ENCODE measurements at regions not wholly inside any gene's neighbourhood (a gene's known extent, or its start where the extent isn't known, plus 50 kb on each side); places are given as distances from the start of the nearest gene placed in this dataset.
"Not testable (repeated sequence)": the region's sequence is repeated elsewhere in the genome, so short reads cannot be mapped to it uniquely, and the experiment has no call there.

DNA sequence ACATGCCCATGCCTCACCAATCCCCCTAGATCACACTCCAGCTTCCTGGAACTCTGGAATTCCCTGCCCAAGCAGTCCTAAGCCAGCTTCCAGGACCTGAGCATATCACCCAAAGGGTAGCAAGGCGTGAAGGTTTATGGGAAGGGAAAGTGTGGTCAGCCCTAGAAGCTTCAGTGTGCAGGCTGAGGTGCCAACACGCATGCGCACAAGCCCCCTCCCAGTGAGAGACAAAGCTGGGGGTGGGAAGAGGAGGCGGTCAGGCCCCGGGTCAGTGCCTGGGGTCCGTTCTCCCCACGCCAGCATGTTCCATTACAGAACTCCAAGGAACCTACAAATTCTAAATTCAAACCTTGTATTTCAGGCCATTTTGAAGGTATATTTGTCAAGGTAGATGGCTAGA, 103.6 kb upstream of the C7orf33 start:
- H3K9me3 Mint-ChIP-seq (ENCODE audit: low read depth), result no peaks in the 10 kb centered on the region
- peaks cover 13% of the 10 kb centered on the region for H3K27me3 Mint-ChIP-seq
- CTCF ChIA-PET, result interaction anchor here (0.6 to 1.2 kb wide), 2 partner anchors 24 to 224 kb away, joined by 3 to 4 read pairs; no protein-coding TSS in a partner anchor
- intact Hi-C loops (cut with DNase I, micrococcal nuclease), result loop anchor here in 1 of 2 experiments (10.0 kb wide), 1 partner anchor 222 kb away; no protein-coding TSS in a partner anchor
- no peaks in the 10 kb centered on the region for H3K4me1 Mint-ChIP-seq
- H3K4me3 Mint-ChIP-seq, result no peak overlapping the region
- POLR2A ChIA-PET, result no interaction called here
- H3K36me3 Mint-ChIP-seq (ENCODE audit: low read depth), result no peaks in the 10 kb centered on the region
- ATAC-seq (no peak), DNase-seq (no peak)
- H3K27ac Mint-ChIP-seq, result no peak overlapping the region

DNA sequence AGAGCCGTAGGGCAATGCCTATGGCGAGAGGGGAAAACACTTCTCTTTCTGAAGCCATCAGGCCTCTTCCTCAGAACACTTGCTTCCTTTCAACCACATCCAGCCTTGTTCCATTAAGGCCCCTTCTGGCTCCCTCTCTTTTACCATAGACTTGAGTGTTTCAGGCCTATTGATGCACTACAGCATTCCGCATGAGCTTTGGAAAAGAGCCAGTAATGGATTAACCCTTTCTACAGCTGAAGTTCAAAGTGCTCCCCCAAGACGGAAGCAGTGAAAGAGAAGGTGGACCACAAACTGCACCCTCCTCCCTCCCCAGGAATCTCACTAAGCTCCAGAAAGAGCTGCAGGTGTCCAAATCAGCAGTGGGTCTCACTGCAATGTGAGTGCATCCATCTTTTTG, 102.7 kb upstream of the C7orf33 start:
- Mint-ChIP-seq H3K4me3 (no peak overlapping the region), H3K27me3 (peaks cover 18% of the 10 kb centered on the region), H3K4me1 (no peaks in the 10 kb centered on the region), H3K27ac (no peak overlapping the region), H3K9me3 (ENCODE audit: low read depth) (no peaks in the 10 kb centered on the region), H3K36me3 (ENCODE audit: low read depth) (no peaks in the 10 kb centered on the region)
- intact Hi-C loops (cut with DNase I, micrococcal nuclease), result loop anchor here in 1 of 2 experiments (10.0 kb wide), 1 partner anchor 223 kb away; no protein-coding TSS in a partner anchor
- CTCF ChIA-PET, result no interaction called here
- ATAC-seq (no peak), DNase-seq (no peak)
- POLR2A ChIA-PET, result no interaction called here

DNA sequence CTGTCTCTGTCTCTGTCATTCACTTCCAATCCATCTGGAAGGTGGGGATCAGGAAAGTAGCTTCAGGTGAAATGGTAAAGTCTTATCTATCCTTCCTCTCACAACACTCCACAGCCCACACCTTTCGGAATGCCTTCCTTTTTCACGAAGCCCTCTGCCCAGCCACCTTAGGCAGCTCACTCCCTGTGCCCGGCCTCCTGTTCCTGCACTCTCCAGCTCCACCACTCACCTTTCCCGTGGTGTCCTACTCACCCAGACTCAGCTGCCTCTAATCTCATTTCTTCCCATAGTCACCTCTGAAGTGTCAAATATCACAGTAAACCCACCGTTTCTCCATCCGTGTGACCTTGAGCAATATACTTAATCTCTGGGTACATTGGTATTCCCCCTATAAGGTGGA, 100.9 kb upstream of the C7orf33 start:
- H3K27ac Mint-ChIP-seq, result no peak overlapping the region
- ChIA-PET POLR2A (no interaction called here), CTCF (no interaction called here)
- ATAC-seq (no peak), DNase-seq (no peak)
- H3K4me1 Mint-ChIP-seq, result no peaks in the 10 kb centered on the region
- H3K9me3 Mint-ChIP-seq (ENCODE audit: low read depth), result peaks cover 4% of the 10 kb centered on the region
- H3K27me3 Mint-ChIP-seq, result peaks cover 23% of the 10 kb centered on the region
- H3K4me3 Mint-ChIP-seq, result no peak overlapping the region
- intact Hi-C loops (cut with DNase I, micrococcal nuclease), result loop anchor here in 1 of 2 experiments (10.0 kb wide), 1 partner anchor 225 kb away; no protein-coding TSS in a partner anchor
- H3K36me3 Mint-ChIP-seq (ENCODE audit: low read depth), result no peaks in the 10 kb centered on the region

DNA sequence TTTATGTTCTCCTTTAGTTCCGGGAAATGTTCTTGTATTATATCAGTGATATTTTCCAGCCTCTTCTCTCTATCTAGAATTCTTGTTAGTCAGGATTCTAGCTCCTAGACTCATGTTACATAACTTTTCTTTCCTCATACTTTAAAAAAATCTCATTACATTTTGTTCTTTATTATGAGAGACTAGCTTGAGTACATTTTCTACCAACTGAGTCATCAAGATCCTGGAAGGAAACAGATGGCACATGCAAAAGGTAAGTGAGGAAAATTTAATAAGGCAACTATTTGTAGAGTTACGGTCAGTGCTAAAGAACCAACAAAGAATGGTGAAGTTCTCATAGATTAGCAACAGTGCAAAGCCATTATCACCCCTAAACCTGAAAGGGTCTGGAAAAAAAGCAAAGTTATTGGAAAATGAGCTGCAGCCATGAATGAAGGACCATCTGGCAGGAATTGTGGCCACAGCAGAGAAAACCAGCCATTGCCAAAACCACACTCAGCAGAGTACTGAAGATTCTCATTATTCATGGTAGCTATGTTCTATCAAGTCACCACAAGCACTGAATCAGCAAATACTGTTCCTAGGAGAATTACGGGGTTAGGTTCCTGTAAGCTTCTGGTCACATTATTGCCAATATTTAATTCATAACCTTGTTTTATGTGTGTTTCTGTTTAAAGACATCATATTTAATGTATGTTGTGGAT, 98.3 kb upstream of the C7orf33 start:
- Mint-ChIP-seq H3K4me1 (no peaks in the 10 kb centered on the region), H3K27me3 (peaks cover 26% of the 10 kb centered on the region), H3K9me3 (ENCODE audit: low read depth) (peaks cover 4% of the 10 kb centered on the region), H3K36me3 (ENCODE audit: low read depth) (no peaks in the 10 kb centered on the region), H3K4me3 (no peak overlapping the region), H3K27ac (no peak overlapping the region)
- DNase-seq, result no peak
- CTCF ChIA-PET, result interaction anchor here (0.8 to 1.6 kb wide), 3 partner anchors 10 to 35 kb away, joined by 3 read pairs; no protein-coding TSS in a partner anchor
- POLR2A ChIA-PET, result no interaction called here
- ATAC-seq, result no peak
- intact Hi-C loops (cut with DNase I, micrococcal nuclease), result no loop called here

DNA sequence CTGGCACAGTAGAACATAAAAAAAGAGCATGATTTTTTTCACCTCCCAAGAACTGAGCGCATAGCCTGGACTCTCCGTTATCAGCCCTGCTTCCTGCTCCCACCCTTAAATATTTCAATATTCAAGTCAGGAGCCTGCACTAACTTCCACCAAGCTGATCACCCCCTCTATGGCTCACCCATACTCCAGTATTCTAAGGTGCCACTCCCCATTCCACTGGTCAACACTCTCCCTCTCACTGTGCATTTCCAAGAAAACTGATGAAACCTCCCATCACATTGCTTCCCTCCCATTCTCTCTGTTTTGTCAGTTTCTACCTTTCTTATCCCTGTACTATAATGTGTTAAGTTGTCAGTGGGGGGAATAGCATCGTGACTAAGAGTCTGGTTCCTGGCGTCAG, 95.0 kb upstream of the C7orf33 start:
- CTCF ChIA-PET, result interaction anchor here (1.0 kb wide), 1 partner anchor 321 kb away, joined by 6 read pairs; no protein-coding TSS in a partner anchor
- POLR2A ChIA-PET, result no interaction called here
- Mint-ChIP-seq H3K4me1 (no peaks in the 10 kb centered on the region), H3K36me3 (ENCODE audit: low read depth) (no peaks in the 10 kb centered on the region), H3K4me3 (no peak overlapping the region), H3K27ac (no peak overlapping the region), H3K9me3 (ENCODE audit: low read depth) (peaks cover 4% of the 10 kb centered on the region), H3K27me3 (peaks cover 26% of the 10 kb centered on the region)
- DNase-seq (no peak), ATAC-seq (no peak)
- intact Hi-C loops (cut with DNase I, micrococcal nuclease), result no loop called here

DNA sequence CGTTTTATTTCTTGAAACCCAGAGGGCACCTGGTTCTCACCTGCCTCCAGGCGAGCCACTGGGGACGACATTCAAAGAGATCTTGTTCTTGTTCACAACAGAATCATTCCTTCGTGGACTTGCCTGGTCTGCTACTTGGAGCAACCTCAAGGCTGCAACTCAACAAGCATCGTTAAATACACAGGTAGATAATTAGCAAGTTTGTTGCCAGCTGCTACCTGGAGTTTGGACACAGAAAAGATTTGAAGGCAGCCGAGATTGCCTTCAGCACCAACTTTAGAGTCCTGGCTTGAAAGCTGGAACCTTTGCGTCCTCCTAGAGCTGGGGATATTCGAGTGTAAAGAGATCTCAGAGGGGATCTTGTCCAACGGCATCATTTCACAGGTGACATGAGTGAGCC, 89.6 kb upstream of the C7orf33 start:
- DNase-seq (no peak), ATAC-seq (no peak)
- no peaks in the 10 kb centered on the region for H3K36me3 Mint-ChIP-seq (ENCODE audit: low read depth)
- H3K27ac Mint-ChIP-seq, result no peak overlapping the region
- CTCF ChIA-PET, result interaction anchor here (0.6 to 4.2 kb wide), 5 partner anchors 74 to 465 kb away, joined by 3 to 23 read pairs (median 4); no protein-coding TSS in a partner anchor
- H3K4me3 Mint-ChIP-seq, result no peak overlapping the region
- peaks cover 9% of the 10 kb centered on the region for H3K4me1 Mint-ChIP-seq
- peaks cover 22% of the 10 kb centered on the region for H3K27me3 Mint-ChIP-seq
- H3K9me3 Mint-ChIP-seq (ENCODE audit: low read depth), result no peaks in the 10 kb centered on the region
- POLR2A ChIA-PET, result no interaction called here
- intact Hi-C loops (cut with DNase I, micrococcal nuclease), result loop anchor here in 1 of 2 experiments (5.0 kb wide), 1 partner anchor 566 kb away; no protein-coding TSS in a partner anchor

DNA sequence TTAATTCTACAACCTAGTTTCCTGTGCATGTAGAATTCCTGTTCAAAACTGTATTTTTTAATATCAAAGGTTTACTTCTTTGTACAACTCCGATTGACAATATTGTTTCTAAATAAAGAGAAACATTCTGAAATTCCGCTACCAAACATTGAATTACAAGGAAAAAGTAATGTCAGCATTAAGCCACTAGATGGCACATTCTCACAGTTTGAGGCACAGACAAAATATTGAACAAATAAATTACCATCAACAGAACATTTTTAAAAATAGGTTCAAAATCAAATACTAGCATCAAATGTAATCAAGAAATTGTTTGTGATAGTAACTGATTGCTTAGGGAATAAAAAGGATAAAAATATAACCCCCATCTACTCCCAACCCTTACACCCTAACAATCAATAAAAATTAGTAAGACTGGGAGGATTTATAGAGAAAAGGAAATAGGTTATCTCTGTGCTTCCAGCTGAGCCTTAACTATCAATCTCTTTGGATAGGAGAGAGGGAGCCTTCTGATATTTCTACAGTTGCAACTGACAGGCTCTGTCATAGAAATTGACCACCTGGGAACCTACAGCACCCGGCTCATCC, 86.6 kb upstream of the C7orf33 start:
- ChIA-PET CTCF (interaction anchor here (1.0 to 4.2 kb wide), 7 partner anchors 19 to 484 kb away, joined by 3 to 23 read pairs (median 5); no protein-coding TSS in a partner anchor), POLR2A (no interaction called here)
- intact Hi-C loops (cut with DNase I, micrococcal nuclease), result loop anchor here (1.0 to 5.0 kb wide), 3 partner anchors 23 to 563 kb away; no protein-coding TSS in a partner anchor
- H3K36me3 Mint-ChIP-seq (ENCODE audit: low read depth), result no peaks in the 10 kb centered on the region
- H3K27ac Mint-ChIP-seq, result no peak overlapping the region
- no peak for ATAC-seq
- peaks cover 24% of the 10 kb centered on the region for H3K27me3 Mint-ChIP-seq
- no peaks in the 10 kb centered on the region for H3K9me3 Mint-ChIP-seq (ENCODE audit: low read depth)
- DNase-seq, result no peak
- peaks cover 36% of the 10 kb centered on the region for H3K4me1 Mint-ChIP-seq
- H3K4me3 Mint-ChIP-seq, result no peak overlapping the region

DNA sequence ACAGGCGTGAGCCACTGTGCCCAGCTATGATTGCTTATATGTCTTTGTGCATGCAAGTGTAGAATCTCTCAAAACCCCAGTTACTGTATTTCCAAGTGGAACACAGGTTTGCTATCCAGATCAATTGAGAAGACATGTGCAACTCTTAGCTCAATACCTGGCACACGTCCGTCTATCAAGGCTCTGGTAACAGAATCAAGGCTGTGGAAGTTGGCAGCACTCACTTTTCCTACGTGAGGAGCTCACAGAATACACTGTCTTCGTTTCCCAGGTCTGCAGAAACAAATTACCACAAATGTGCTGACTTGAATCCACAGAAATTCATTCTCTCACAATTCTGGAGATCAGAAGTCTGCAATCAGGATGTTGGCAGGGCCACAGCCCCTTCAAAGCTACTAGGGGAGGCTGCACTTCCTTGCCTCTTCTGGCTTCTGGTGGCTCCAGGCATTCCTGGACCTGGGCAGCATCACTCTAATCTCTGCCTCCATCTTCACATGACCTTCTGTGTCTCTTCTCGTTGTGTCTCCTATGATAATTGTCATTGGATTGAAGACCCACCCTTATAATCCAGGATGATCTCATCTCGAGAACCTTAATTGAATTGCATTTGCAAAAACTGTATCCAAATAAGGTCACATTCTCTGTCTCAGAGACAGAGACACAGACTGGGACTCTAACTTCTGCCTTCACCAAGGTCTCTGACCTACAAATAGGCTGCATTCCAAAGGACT, 84.8 kb upstream of the C7orf33 start:
- intact Hi-C loops (cut with DNase I, micrococcal nuclease), result loop anchor here in 1 of 2 experiments (2.0 to 5.0 kb wide), 3 partner anchors 267 to 741 kb away; partner anchors contain the start of gene PDIA4
- Mint-ChIP-seq H3K27ac (no peak overlapping the region), H3K4me3 (no peak overlapping the region), H3K9me3 (ENCODE audit: low read depth) (no peaks in the 10 kb centered on the region), H3K4me1 (peaks cover 36% of the 10 kb centered on the region), H3K36me3 (ENCODE audit: low read depth) (no peaks in the 10 kb centered on the region), H3K27me3 (peaks cover 18% of the 10 kb centered on the region)
- ATAC-seq, result no peak
- CTCF ChIA-PET, result interaction anchor here (0.7 to 2.5 kb wide), 7 partner anchors 14 to 470 kb away, joined by 3 to 20 read pairs (median 3); partner anchors contain the start of gene CUL1
- POLR2A ChIA-PET, result no interaction called here
- DNase-seq, result no peak

DNA sequence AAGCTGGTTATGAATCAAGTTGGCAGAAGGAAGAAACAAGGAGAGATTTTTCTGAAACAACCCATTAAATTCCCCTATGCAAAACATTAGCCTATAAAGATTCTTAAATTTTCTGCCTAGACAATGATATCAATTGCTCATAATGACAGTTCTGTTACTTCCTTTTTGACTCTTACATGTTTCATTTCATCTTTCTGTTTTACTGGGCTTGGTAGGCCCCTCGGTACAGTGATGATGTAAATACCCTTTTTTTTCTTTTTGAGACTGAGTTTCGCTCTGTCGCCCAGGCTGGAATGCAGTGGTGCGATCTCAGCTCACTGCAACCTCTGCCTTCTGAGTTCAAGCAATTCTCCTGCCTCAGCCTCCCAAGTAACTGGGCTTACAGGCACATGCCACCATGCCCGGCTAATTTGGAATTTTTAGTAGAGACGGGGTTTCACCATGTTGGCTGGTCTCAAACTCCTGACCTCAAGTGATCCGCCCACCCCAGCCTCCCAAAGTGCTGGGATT, 83.4 kb upstream of the C7orf33 start:
- peaks cover 34% of the 10 kb centered on the region for H3K4me1 Mint-ChIP-seq
- DNase-seq, result peak; percentile 64
- H3K4me3 Mint-ChIP-seq, result not testable (repeated sequence)

DNA sequence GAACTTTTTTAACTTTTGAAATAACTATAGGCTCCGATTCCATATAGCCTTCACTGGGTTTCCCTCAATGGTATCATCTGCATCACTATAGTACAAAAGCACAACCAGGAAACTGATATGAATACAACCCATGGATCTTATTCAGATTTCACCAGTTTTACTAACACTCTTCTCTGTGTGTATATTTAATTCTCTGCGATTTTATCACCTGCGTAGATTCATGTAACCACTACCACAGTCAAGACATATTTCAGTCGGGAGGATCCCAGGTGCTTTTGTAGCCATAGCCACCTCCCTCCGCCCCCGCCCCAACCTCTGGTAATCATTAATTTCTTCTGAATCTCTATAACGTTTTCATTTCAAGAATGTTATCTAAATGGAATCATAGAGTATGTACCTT, 82.8 kb upstream of the C7orf33 start:
- Mint-ChIP-seq H3K36me3 (ENCODE audit: low read depth) (no peaks in the 10 kb centered on the region), H3K4me1 (peaks cover 34% of the 10 kb centered on the region), H3K4me3 (no peak overlapping the region), H3K27ac (peak overlapping the region; percentile 47), H3K9me3 (ENCODE audit: low read depth) (no peaks in the 10 kb centered on the region), H3K27me3 (peaks cover 8% of the 10 kb centered on the region)
- DNase-seq (peak; percentile 75), ATAC-seq (peak; percentile 69)
- POLR2A ChIA-PET, result interaction anchor here (1.3 kb wide), 1 partner anchor 406 kb away, joined by 4 read pairs; no protein-coding TSS in a partner anchor
- CTCF ChIA-PET, result no interaction called here
- intact Hi-C loops (cut with DNase I, micrococcal nuclease), result loop anchor here (1.0 to 5.0 kb wide), 8 partner anchors 28 to 740 kb away; partner anchors contain the start of gene PDIA4 (in 1 of the 2)

More for the DNA sequence above, 83.4 kb upstream of the C7orf33 start:
- peaks cover 14% of the 10 kb centered on the region for H3K27me3 Mint-ChIP-seq
- H3K9me3 Mint-ChIP-seq (ENCODE audit: low read depth); H3K36me3 Mint-ChIP-seq (ENCODE audit: low read depth): not testable (repeated sequence)
- peak; percentile 89 for ATAC-seq
- H3K27ac Mint-ChIP-seq, result peak overlapping the region; percentile 65
- ChIA-PET POLR2A (interaction anchor here (1.3 kb wide), 1 partner anchor 406 kb away, joined by 4 read pairs; no protein-coding TSS in a partner anchor), CTCF (interaction anchor here (0.9 kb wide), 1 partner anchor 80 kb away, joined by 3 read pairs; no protein-coding TSS in a partner anchor)
- intact Hi-C loops (cut with DNase I, micrococcal nuclease), result loop anchor here (1.0 to 5.0 kb wide), 8 partner anchors 28 to 740 kb away; partner anchors contain the start of gene PDIA4 (in 1 of the 2)

DNA sequence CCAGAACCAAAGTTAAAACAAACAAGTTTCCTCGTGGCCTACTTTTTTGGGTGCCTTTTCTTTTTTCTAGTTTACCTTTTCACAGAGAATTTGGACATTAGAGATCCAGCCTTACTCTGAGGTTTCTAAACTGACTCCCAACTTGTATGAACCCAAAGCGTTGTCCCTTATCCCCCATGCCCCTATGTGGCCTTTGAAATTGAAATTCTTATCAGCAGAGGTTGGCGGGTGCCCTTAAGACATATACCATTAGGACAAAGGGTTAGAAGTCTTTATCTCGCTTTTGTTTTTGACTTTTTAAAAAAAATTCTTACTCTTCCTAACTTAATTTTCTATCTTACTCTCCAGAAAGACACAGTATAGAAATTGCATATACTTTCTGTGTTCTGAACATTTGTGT, 76.3 kb upstream of the C7orf33 start:
- Mint-ChIP-seq H3K9me3 (ENCODE audit: low read depth) (no peaks in the 10 kb centered on the region), H3K27ac (no peak overlapping the region), H3K4me3 (no peak overlapping the region), H3K36me3 (ENCODE audit: low read depth) (no peaks in the 10 kb centered on the region), H3K27me3 (peaks cover 16% of the 10 kb centered on the region), H3K4me1 (no peaks in the 10 kb centered on the region)
- CTCF ChIA-PET, result no interaction called here
- ATAC-seq (no peak), DNase-seq (no peak)
- POLR2A ChIA-PET, result no interaction called here
- intact Hi-C loops (cut with DNase I, micrococcal nuclease), result no loop called here

All from activated CD4-positive, alpha-beta T cell treated with anti-CD3 and anti-CD28 coated beads for 36 hours (primary cell).